ENCODE measurements at regions not wholly inside any gene's neighbourhood (a gene's known extent, or its start where the extent isn't known, plus 50 kb on each side); places are given as distances from the start of the nearest gene placed in this dataset.

- Histone ChIP-seq H3K4me3 (ENCODE audit: low read length) (no peak overlapping the region), H3K27me3 (ENCODE audit: control insufficient read depth, insufficient read depth, low read length) (no peaks in the 10 kb centered on the region), H3K4me1 (ENCODE audit: control insufficient read depth, insufficient read depth, low read length) (no peaks in the 10 kb centered on the region), H3K27ac (ENCODE audit: low read length) (no peak overlapping the region), H3K36me3 (ENCODE audit: control insufficient read depth, insufficient read depth, low read length) (no peaks in the 10 kb centered on the region), H3K9me3 (ENCODE audit: control insufficient read depth, insufficient read depth, low read length) (no peaks in the 10 kb centered on the region)
- WGBS (ENCODE audit: insufficient coverage, insufficient read length): no CpG with 5 or more reads among the region's 1 CpG
- no peak for DNase-seq (ENCODE audit: low read depth, low spot score)
Measured at GRCh38 chr20:6678101-6678500, 89.4 kb upstream of the BMP2 start.

GRCh38 chr20:6674831-6675230 lies 92.7 kb upstream of the BMP2 start:
- no peaks in the 10 kb centered on the region for H3K9me3 ChIP-seq (ENCODE audit: control insufficient read depth, insufficient read depth, low read length)
- no CpG with 5 or more reads among the region's 1 CpG for WGBS (ENCODE audit: insufficient coverage, insufficient read length)
- no peak overlapping the region for H3K4me3 ChIP-seq (ENCODE audit: low read length)
- H3K4me1 ChIP-seq (ENCODE audit: control insufficient read depth, insufficient read depth, low read length): no peaks in the 10 kb centered on the region
- no peaks in the 10 kb centered on the region for H3K27me3 ChIP-seq (ENCODE audit: control insufficient read depth, insufficient read depth, low read length)
- H3K36me3 ChIP-seq (ENCODE audit: control insufficient read depth, insufficient read depth, low read length): no peaks in the 10 kb centered on the region
- H3K27ac ChIP-seq (ENCODE audit: low read length): no peak overlapping the region
- no peak for DNase-seq (ENCODE audit: low read depth, low spot score)

GRCh38 chr20:6673071-6673470 lies 94.4 kb upstream of the BMP2 start:
- H3K4me1 ChIP-seq (ENCODE audit: control insufficient read depth, insufficient read depth, low read length): no peaks in the 10 kb centered on the region
- no peak overlapping the region for H3K27ac ChIP-seq (ENCODE audit: low read length)
- no peaks in the 10 kb centered on the region for H3K27me3 ChIP-seq (ENCODE audit: control insufficient read depth, insufficient read depth, low read length)
- WGBS (ENCODE audit: insufficient coverage, insufficient read length): no CpG with 5 or more reads among the region's 3 CpGs
- no peaks in the 10 kb centered on the region for H3K36me3 ChIP-seq (ENCODE audit: control insufficient read depth, insufficient read depth, low read length)
- H3K9me3 ChIP-seq (ENCODE audit: control insufficient read depth, insufficient read depth, low read length): no peaks in the 10 kb centered on the region
- no peak overlapping the region for H3K4me3 ChIP-seq (ENCODE audit: low read length)
- DNase-seq (ENCODE audit: low read depth, low spot score): no peak

- Histone ChIP-seq H3K4me3 (ENCODE audit: low read length) (no peak overlapping the region), H3K36me3 (ENCODE audit: control insufficient read depth, insufficient read depth, low read length) (no peaks in the 10 kb centered on the region), H3K9me3 (ENCODE audit: control insufficient read depth, insufficient read depth, low read length) (no peaks in the 10 kb centered on the region), H3K4me1 (ENCODE audit: control insufficient read depth, insufficient read depth, low read length) (no peaks in the 10 kb centered on the region), H3K27me3 (ENCODE audit: control insufficient read depth, insufficient read depth, low read length) (no peaks in the 10 kb centered on the region), H3K27ac (ENCODE audit: low read length) (no peak overlapping the region)
- WGBS (ENCODE audit: insufficient coverage, insufficient read length): no CpG with 5 or more reads among the region's 3 CpGs
- no peak for DNase-seq (ENCODE audit: low read depth, low spot score)
Measured at GRCh38 chr20:6671829-6672228, 95.7 kb upstream of the BMP2 start.

- Histone ChIP-seq H3K27ac (ENCODE audit: low read length) (no peak overlapping the region), H3K4me3 (ENCODE audit: low read length) (no peak overlapping the region), H3K36me3 (ENCODE audit: control insufficient read depth, insufficient read depth, low read length) (no peaks in the 10 kb centered on the region), H3K4me1 (ENCODE audit: control insufficient read depth, insufficient read depth, low read length) (no peaks in the 10 kb centered on the region), H3K27me3 (ENCODE audit: control insufficient read depth, insufficient read depth, low read length) (no peaks in the 10 kb centered on the region), H3K9me3 (ENCODE audit: control insufficient read depth, insufficient read depth, low read length) (no peaks in the 10 kb centered on the region)
- DNase-seq (ENCODE audit: low read depth, low spot score): no peak
Measured at GRCh38 chr20:6668546-6668945, 98.9 kb upstream of the BMP2 start.

- H3K27ac ChIP-seq (ENCODE audit: low read length): no peak overlapping the region
- H3K36me3 ChIP-seq (ENCODE audit: control insufficient read depth, insufficient read depth, low read length): no peaks in the 10 kb centered on the region
- no peaks in the 10 kb centered on the region for H3K27me3 ChIP-seq (ENCODE audit: control insufficient read depth, insufficient read depth, low read length)
- H3K9me3 ChIP-seq (ENCODE audit: control insufficient read depth, insufficient read depth, low read length): no peaks in the 10 kb centered on the region
- WGBS (ENCODE audit: insufficient coverage, insufficient read length): no CpG with 5 or more reads among the region's 5 CpGs
- H3K4me3 ChIP-seq (ENCODE audit: low read length): no peak overlapping the region
- DNase-seq (ENCODE audit: low read depth, low spot score): no peak
- H3K4me1 ChIP-seq (ENCODE audit: control insufficient read depth, insufficient read depth, low read length): no peaks in the 10 kb centered on the region
Measured at GRCh38 chr20:6665621-6666355, 101.7 kb upstream of the BMP2 start.

GRCh38 chr20:6665161-6665560 lies 102.3 kb upstream of the BMP2 start:
- no peaks in the 10 kb centered on the region for H3K27me3 ChIP-seq (ENCODE audit: control insufficient read depth, insufficient read depth, low read length)
- H3K4me3 ChIP-seq (ENCODE audit: low read length): no peak overlapping the region
- WGBS (ENCODE audit: insufficient coverage, insufficient read length): no CpG with 5 or more reads among the region's 1 CpG
- no peak for DNase-seq (ENCODE audit: low read depth, low spot score)
- no peak overlapping the region for H3K27ac ChIP-seq (ENCODE audit: low read length)
- H3K9me3 ChIP-seq (ENCODE audit: control insufficient read depth, insufficient read depth, low read length): no peaks in the 10 kb centered on the region
- H3K4me1 ChIP-seq (ENCODE audit: control insufficient read depth, insufficient read depth, low read length): no peaks in the 10 kb centered on the region
- no peaks in the 10 kb centered on the region for H3K36me3 ChIP-seq (ENCODE audit: control insufficient read depth, insufficient read depth, low read length)

GRCh38 chr20:6664574-6664973 lies 102.9 kb upstream of the BMP2 start:
- Histone ChIP-seq H3K27me3 (ENCODE audit: control insufficient read depth, insufficient read depth, low read length) (no peaks in the 10 kb centered on the region), H3K4me3 (ENCODE audit: low read length) (no peak overlapping the region), H3K9me3 (ENCODE audit: control insufficient read depth, insufficient read depth, low read length) (no peaks in the 10 kb centered on the region), H3K27ac (ENCODE audit: low read length) (no peak overlapping the region), H3K4me1 (ENCODE audit: control insufficient read depth, insufficient read depth, low read length) (no peaks in the 10 kb centered on the region), H3K36me3 (ENCODE audit: control insufficient read depth, insufficient read depth, low read length) (no peaks in the 10 kb centered on the region)
- WGBS (ENCODE audit: insufficient coverage, insufficient read length): no CpG with 5 or more reads among the region's 1 CpG
- DNase-seq (ENCODE audit: low read depth, low spot score): no peak

- no peaks in the 10 kb centered on the region for H3K9me3 ChIP-seq (ENCODE audit: control insufficient read depth, insufficient read depth, low read length)
- no peak for DNase-seq (ENCODE audit: low read depth, low spot score)
- no peak overlapping the region for H3K4me3 ChIP-seq (ENCODE audit: low read length)
- no peak overlapping the region for H3K27ac ChIP-seq (ENCODE audit: low read length)
- H3K36me3 ChIP-seq (ENCODE audit: control insufficient read depth, insufficient read depth, low read length): no peaks in the 10 kb centered on the region
- WGBS (ENCODE audit: insufficient coverage, insufficient read length): no CpG with 5 or more reads among the region's 6 CpGs
- H3K27me3 ChIP-seq (ENCODE audit: control insufficient read depth, insufficient read depth, low read length): no peaks in the 10 kb centered on the region
- no peaks in the 10 kb centered on the region for H3K4me1 ChIP-seq (ENCODE audit: control insufficient read depth, insufficient read depth, low read length)
Measured at GRCh38 chr20:6663751-6664388, 103.6 kb upstream of the BMP2 start.

GRCh38 chr20:6663104-6663503 lies 104.4 kb upstream of the BMP2 start:
- Histone ChIP-seq H3K4me1 (ENCODE audit: control insufficient read depth, insufficient read depth, low read length) (no peaks in the 10 kb centered on the region), H3K36me3 (ENCODE audit: control insufficient read depth, insufficient read depth, low read length) (no peaks in the 10 kb centered on the region), H3K27ac (ENCODE audit: low read length) (no peak overlapping the region), H3K4me3 (ENCODE audit: low read length) (no peak overlapping the region), H3K9me3 (ENCODE audit: control insufficient read depth, insufficient read depth, low read length) (no peaks in the 10 kb centered on the region), H3K27me3 (ENCODE audit: control insufficient read depth, insufficient read depth, low read length) (no peaks in the 10 kb centered on the region)
- no peak for DNase-seq (ENCODE audit: low read depth, low spot score)
- WGBS (ENCODE audit: insufficient coverage, insufficient read length): no CpG with 5 or more reads among the region's 1 CpG

GRCh38 chr20:6662309-6662708 lies 105.2 kb upstream of the BMP2 start:
- no peaks in the 10 kb centered on the region for H3K27me3 ChIP-seq (ENCODE audit: control insufficient read depth, insufficient read depth, low read length)
- H3K27ac ChIP-seq (ENCODE audit: low read length): no peak overlapping the region
- no peak for DNase-seq (ENCODE audit: low read depth, low spot score)
- H3K4me1 ChIP-seq (ENCODE audit: control insufficient read depth, insufficient read depth, low read length): no peaks in the 10 kb centered on the region
- no peaks in the 10 kb centered on the region for H3K36me3 ChIP-seq (ENCODE audit: control insufficient read depth, insufficient read depth, low read length)
- no peaks in the 10 kb centered on the region for H3K9me3 ChIP-seq (ENCODE audit: control insufficient read depth, insufficient read depth, low read length)
- H3K4me3 ChIP-seq (ENCODE audit: low read length): no peak overlapping the region
- WGBS (ENCODE audit: insufficient coverage, insufficient read length): no CpG with 5 or more reads among the region's 1 CpG
